ENCODE measurements at regions not wholly inside any gene's neighbourhood (a gene's known extent, or its start where the extent isn't known, plus 50 kb on each side); places are given as distances from the start of the nearest gene placed in this dataset.

- TF ChIP-seq CTCF (conservative IDR thresholded peaks at IDR 0.05; ENCODE audit: low read length) (no peak), EZH2phosphoT487 (IDR thresholded peaks at IDR 0.05; ENCODE audit: borderline replicate concordance, low read depth, low read length) (no peak)
Observed at GRCh38 chr9:85344901-85345300, 396.9 kb downstream of the AGTPBP1 start.
